ENCODE measurements at regions not wholly inside any gene's neighbourhood (a gene's known extent, or its start where the extent isn't known, plus 50 kb on each side); places are given as distances from the start of the nearest gene placed in this dataset.
A peak's percentile ranks its signal among the peaks of the same experiment; 100 is the strongest.

GRCh38 chr9:81079055-81079454, 610.3 kb downstream of the TLE1 start:
- Histone ChIP-seq H3K36me3 (ENCODE audit: low read depth) (no peaks in the 10 kb centered on the region), H3K27me3 (ENCODE audit: insufficient read depth, poor library complexity, severe bottlenecking) (no peaks in the 10 kb centered on the region), H3K4me3 (ENCODE audit: severe bottlenecking) (no peak overlapping the region), H3K9me3 (ENCODE audit: severe bottlenecking) (no peaks in the 10 kb centered on the region), H3K4me1 (ENCODE audit: insufficient read depth, poor library complexity, severe bottlenecking) (peaks cover 4% of the 10 kb centered on the region), H3K27ac (ENCODE audit: poor library complexity, severe bottlenecking) (no peak overlapping the region)
- ATAC-seq (ENCODE audit: low read depth) (no peak), DNase-seq (ENCODE audit: low spot score) (no peak)
- no peak for TF ChIP-seq CTCF (IDR thresholded peaks at IDR 0.05; ENCODE audit: poor library complexity, severe bottlenecking)

GRCh38 chr9:81078555-81078954, 610.8 kb downstream of the TLE1 start:
- ATAC-seq (ENCODE audit: low read depth), result no peak
- no peaks in the 10 kb centered on the region for H3K27me3 ChIP-seq (ENCODE audit: insufficient read depth, poor library complexity, severe bottlenecking)
- H3K27ac ChIP-seq (ENCODE audit: poor library complexity, severe bottlenecking), result no peak overlapping the region
- no peaks in the 10 kb centered on the region for H3K9me3 ChIP-seq (ENCODE audit: severe bottlenecking)
- H3K4me1 ChIP-seq (ENCODE audit: insufficient read depth, poor library complexity, severe bottlenecking), result no peaks in the 10 kb centered on the region
- no peaks in the 10 kb centered on the region for H3K36me3 ChIP-seq (ENCODE audit: low read depth)
- H3K4me3 ChIP-seq (ENCODE audit: severe bottlenecking), result no peak overlapping the region
- no peak for TF ChIP-seq CTCF (IDR thresholded peaks at IDR 0.05; ENCODE audit: poor library complexity, severe bottlenecking)
- DNase-seq (ENCODE audit: low spot score), result no peak

GRCh38 chr9:81077572-81077971, 611.8 kb downstream of the TLE1 start:
- no peak for DNase-seq (ENCODE audit: low spot score)
- Histone ChIP-seq H3K4me3 (ENCODE audit: severe bottlenecking) (no peak overlapping the region), H3K9me3 (ENCODE audit: severe bottlenecking) (no peaks in the 10 kb centered on the region), H3K36me3 (ENCODE audit: low read depth) (no peaks in the 10 kb centered on the region), H3K4me1 (ENCODE audit: insufficient read depth, poor library complexity, severe bottlenecking) (no peaks in the 10 kb centered on the region), H3K27ac (ENCODE audit: poor library complexity, severe bottlenecking) (no peak overlapping the region), H3K27me3 (ENCODE audit: insufficient read depth, poor library complexity, severe bottlenecking) (no peaks in the 10 kb centered on the region)
- no peak for TF ChIP-seq CTCF (IDR thresholded peaks at IDR 0.05; ENCODE audit: poor library complexity, severe bottlenecking)
- ATAC-seq (ENCODE audit: low read depth), result no peak

- DNase-seq (ENCODE audit: low spot score), result no peak
- no peak overlapping the region for H3K4me3 ChIP-seq (ENCODE audit: severe bottlenecking)
- no peak for ATAC-seq (ENCODE audit: low read depth)
- H3K36me3 ChIP-seq (ENCODE audit: low read depth), result no peaks in the 10 kb centered on the region
- H3K27me3 ChIP-seq (ENCODE audit: insufficient read depth, poor library complexity, severe bottlenecking), result no peaks in the 10 kb centered on the region
- H3K4me1 ChIP-seq (ENCODE audit: insufficient read depth, poor library complexity, severe bottlenecking), result no peaks in the 10 kb centered on the region
- no peak for TF ChIP-seq CTCF (IDR thresholded peaks at IDR 0.05; ENCODE audit: poor library complexity, severe bottlenecking)
- H3K9me3 ChIP-seq (ENCODE audit: severe bottlenecking), result no peaks in the 10 kb centered on the region
- no peak overlapping the region for H3K27ac ChIP-seq (ENCODE audit: poor library complexity, severe bottlenecking)
These were observed 613.2 kb downstream of the TLE1 start for GRCh38 chr9:81076131-81076530.

GRCh38 chr9:81074221-81074620, 615.1 kb downstream of the TLE1 start:
- DNase-seq (ENCODE audit: low spot score) (no peak), ATAC-seq (ENCODE audit: low read depth) (peak; percentile 35; the same call in 1 of the 3 replicates)
- H3K27ac ChIP-seq (ENCODE audit: poor library complexity, severe bottlenecking), result no peak overlapping the region
- H3K4me1 ChIP-seq (ENCODE audit: insufficient read depth, poor library complexity, severe bottlenecking), result no peaks in the 10 kb centered on the region
- no peak for TF ChIP-seq CTCF (IDR thresholded peaks at IDR 0.05; ENCODE audit: poor library complexity, severe bottlenecking)
- no peaks in the 10 kb centered on the region for H3K27me3 ChIP-seq (ENCODE audit: insufficient read depth, poor library complexity, severe bottlenecking)
- H3K4me3 ChIP-seq (ENCODE audit: severe bottlenecking), result no peak overlapping the region
- no peaks in the 10 kb centered on the region for H3K36me3 ChIP-seq (ENCODE audit: low read depth)
- no peaks in the 10 kb centered on the region for H3K9me3 ChIP-seq (ENCODE audit: severe bottlenecking)

Data from RWPE2 (cell line).